Activated naive CD4-positive, alpha-beta T cell treated with anti-CD3 and anti-CD28 coated beads, Interleukin-2, amount 50 U/mL, for 72 hours (primary cell): ENCODE measurements at regions not wholly inside any gene's neighbourhood (a gene's known extent, or its start where the extent isn't known, plus 50 kb on each side); places are given as distances from the start of the nearest gene placed in this dataset.
"Not testable (repeated sequence)": the region's sequence is repeated elsewhere in the genome, so short reads cannot be mapped to it uniquely, and the experiment has no call there.

ENCODE experiments used
- ATAC-seq, 2 donors: fragments of 150-1000 bp; cut with Tn5 transposase; 2 replicates each; pipeline ENCODE4 v1.10.0; 2021; ENCODE audit warnings: mild to moderate bottlenecking in 2 of 2, moderate library complexity in 2 of 2
- DNase-seq, 2 donors: peaks; one replicate each; pipeline ENCODE4 v3.0.0; 2021 to 2022; ENCODE audit warnings: low spot score in 2 of 2
- H3K27ac Mint-ChIP-seq, 2 donors: one replicate each; pipeline ENCODE4 v1.8.0; 2022; ENCODE audit warnings: mild to moderate bottlenecking in 2 of 2, mixed read lengths in 2 of 2
- H3K36me3 Mint-ChIP-seq, 2 donors: one replicate each; pipeline ENCODE4 v1.8.0; 2022; ENCODE audit warnings: mixed read lengths in 2 of 2
- H3K9me3 Mint-ChIP-seq, 2 donors: one replicate each; pipeline ENCODE4 v1.8.0; 2022; ENCODE audit warnings: mixed read lengths in 2 of 2

DNA sequence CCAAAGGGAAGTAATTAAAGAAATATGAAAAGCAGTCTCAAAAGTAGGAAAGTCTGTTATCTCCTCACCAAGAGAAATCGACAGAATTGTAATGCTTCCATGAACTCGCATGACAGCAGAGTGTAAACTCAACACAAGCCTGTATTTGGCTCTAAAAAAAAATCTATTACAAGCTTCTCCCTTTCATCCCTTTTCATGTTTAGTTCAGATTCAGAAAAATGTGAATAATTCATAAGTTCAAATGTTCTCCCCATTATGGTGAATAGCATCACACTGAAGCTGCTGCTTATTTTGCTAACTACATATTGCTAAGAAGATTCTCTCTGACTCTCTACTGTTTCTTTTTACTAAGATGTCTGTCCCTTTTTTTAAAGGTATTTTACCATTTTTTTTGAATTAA lies 910.3 kb upstream of the MBL2 start:
- H3K9me3 Mint-ChIP-seq, result peaks cover 10 to 13% of the 10 kb centered on the region in 2 donors
- H3K27ac Mint-ChIP-seq, result no peak overlapping the region
- DNase-seq (no peak), ATAC-seq (no peak)
- no peaks in the 10 kb centered on the region for H3K36me3 Mint-ChIP-seq

DNA sequence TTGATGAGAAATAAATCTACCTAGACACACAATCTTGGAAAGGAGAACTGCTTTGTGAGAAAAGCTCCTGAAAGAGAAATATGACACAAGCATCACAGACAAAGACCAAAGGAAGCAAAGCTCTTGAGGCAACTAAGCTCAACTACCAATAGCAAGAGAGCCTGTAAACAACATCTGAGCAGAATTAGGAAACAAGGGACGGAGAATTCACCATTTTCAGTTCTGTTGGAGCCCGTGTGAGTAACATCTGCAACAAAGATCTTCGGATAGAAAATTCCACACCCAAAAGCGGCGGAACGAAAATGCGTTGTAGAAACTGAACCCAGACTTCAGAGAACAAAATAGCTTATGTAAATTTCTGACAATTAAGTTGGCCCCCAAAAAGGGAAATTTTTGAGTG lies 909.9 kb upstream of the MBL2 start:
- no peak overlapping the region for H3K27ac Mint-ChIP-seq
- ATAC-seq (no peak), DNase-seq (no peak)
- H3K9me3 Mint-ChIP-seq, result peaks cover 10 to 13% of the 10 kb centered on the region in 2 donors
- no peaks in the 10 kb centered on the region for H3K36me3 Mint-ChIP-seq

DNA sequence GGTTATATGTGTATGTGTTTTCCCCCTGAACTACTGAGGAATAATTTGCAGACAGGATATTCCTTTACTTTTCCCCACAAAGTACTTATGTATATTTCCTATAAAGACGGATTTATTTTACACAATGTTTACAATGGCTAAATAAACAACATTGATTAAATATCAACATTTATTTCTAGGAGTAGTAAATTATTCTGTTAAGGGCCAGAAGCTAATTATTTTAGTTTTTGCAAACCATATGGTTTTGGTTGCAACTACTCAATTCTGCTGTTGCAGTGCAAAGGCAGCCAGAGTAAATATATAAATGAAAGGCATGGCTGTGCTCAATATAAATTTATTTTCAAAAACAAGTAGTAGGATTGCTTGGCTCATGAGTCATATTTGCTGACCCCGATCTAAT lies 907.1 kb upstream of the MBL2 start:
- DNase-seq, result no peak
- peak overlapping the region in 1 of 2 donors; percentile 84 for H3K27ac Mint-ChIP-seq
- H3K36me3 Mint-ChIP-seq, result no peaks in the 10 kb centered on the region
- no peak for ATAC-seq
- peaks cover 6 to 14% of the 10 kb centered on the region in 2 donors for H3K9me3 Mint-ChIP-seq

DNA sequence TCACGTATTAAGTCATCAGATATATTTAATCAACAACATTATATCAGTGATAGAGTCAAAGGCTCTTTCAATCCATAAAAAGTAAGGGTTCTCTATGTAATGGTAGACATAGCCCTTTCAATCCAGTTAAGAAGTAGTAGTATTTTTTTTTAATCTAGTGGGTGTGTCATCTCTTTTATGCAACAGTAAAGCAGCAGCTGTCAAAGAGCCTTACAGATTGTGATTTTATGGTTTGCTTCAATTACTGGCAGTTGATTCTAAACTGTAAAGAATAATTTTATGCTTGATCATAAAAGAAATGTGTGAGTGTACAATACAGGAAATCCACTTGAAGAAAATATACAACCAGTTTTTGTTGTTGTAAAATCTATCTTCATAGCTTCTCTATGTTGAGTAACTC lies 902.6 kb upstream of the MBL2 start:
- Mint-ChIP-seq H3K36me3 (no peaks in the 10 kb centered on the region), H3K27ac (no peak overlapping the region), H3K9me3 (peaks cover 0 to 9% of the 10 kb centered on the region in 2 donors)
- no peak for DNase-seq
- ATAC-seq, result no peak

DNA sequence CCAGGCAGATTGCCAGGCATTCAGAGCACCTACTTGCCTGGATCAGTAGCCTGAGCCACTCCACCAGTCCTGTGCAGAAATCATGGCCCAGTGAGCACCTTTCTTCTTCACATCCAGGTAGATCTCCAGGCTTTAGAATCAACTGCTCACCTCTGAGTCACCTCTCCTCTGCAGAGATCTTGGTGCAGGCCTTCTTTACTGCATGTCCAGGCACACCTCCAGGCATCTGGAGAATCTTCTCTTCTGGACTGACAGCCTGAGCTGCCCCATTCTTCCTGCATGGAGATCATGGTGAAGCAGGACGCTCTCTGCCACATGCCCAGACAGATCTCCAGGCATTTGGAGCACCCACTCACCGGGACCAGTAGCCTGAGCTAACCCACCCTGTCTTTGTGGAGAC lies 894.5 kb upstream of the MBL2 start:
- H3K27ac Mint-ChIP-seq, result no peak overlapping the region
- ATAC-seq (no peak), DNase-seq (no peak)
- H3K36me3 Mint-ChIP-seq, result peaks cover 5 to 10% of the 10 kb centered on the region in 2 donors
- peaks cover 11 to 16% of the 10 kb centered on the region in 2 donors for H3K9me3 Mint-ChIP-seq

DNA sequence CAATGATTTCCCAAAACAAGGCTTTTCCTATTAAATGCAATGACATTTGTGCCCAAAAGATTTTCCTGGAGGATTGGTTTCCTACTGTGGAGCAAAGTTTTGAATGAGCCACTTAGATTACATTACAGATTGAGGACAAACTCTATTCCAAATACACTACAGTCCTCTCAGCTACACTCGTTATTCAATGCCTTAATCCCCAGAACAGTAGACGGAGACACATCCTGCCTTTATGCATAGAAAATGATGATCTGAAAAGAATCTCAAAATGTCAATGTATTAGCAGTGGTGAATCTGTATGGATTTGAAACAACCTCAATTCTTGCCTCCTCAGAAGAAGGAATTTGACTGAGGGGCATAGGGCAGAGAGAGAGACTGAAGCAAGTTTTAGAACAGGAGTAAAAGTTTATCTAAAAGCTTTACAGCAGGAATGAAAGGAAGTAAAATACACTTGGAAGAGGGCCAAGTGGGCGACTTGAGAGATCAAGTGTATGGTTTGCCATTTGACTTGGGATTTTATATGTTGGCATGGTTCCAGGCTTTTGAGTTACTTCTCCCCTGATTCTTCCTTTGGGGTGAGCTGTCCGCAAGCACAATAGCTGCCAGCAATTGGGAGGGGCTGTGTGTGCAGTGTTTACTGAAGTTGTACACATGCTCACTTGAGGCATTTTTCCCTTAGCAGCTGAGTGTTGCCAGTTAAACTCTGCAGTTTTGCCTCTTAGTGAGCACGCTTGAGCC lies 891.9 kb upstream of the MBL2 start:
- ATAC-seq (no peak), DNase-seq (no peak)
- H3K36me3 Mint-ChIP-seq, result peaks cover 5 to 10% of the 10 kb centered on the region in 2 donors
- H3K27ac Mint-ChIP-seq, result no peak overlapping the region
- H3K9me3 Mint-ChIP-seq, result peaks cover 14 to 23% of the 10 kb centered on the region in 2 donors

DNA sequence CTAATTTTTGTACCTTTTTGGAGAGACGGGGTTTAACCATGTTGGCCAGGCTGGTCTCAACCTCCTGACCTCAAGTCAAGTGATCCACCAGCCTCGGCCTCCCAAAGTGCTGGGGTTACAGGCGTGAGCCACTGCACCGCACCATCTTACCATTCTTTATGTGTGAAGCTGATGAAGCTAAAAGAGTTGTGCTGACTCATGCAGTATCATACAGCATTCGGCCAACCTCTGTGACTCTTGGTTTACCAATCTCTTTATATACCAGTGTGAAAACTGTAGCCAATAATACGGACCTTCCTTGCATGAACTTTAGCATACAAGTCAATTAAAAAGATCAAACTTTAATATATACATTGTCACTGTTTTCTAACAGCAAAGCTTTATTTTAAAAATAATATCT lies 878.2 kb upstream of the MBL2 start:
- ATAC-seq, result no peak
- H3K36me3 Mint-ChIP-seq, result no peaks in the 10 kb centered on the region
- DNase-seq, result no peak

DNA sequence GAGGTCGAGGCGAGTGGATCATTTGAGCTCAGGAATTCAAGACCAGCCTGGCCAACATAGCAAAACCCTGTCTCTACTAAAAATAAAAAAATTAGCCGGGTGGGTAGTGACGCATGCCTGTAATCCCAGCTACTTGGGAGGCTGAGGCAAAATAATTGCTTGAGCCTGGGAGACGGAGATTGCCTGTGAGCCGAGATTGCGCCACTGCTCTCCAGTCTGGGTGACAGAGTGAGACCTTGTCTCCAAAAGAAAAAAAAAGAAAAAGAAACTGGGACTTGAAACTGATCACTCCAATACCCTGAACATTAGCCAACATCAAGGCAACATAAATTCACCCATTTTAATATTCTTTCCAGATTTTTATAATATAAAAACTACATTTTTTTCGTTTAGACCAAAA lies 874.6 kb upstream of the MBL2 start:
- DNase-seq, H3K9me3 Mint-ChIP-seq, ATAC-seq, H3K27ac Mint-ChIP-seq, H3K36me3 Mint-ChIP-seq: not testable (repeated sequence)

More for the DNA sequence above, 878.2 kb upstream of the MBL2 start:
- Mint-ChIP-seq H3K27ac (no peak overlapping the region), H3K9me3 (peaks cover 4 to 5% of the 10 kb centered on the region in 2 donors)

DNA sequence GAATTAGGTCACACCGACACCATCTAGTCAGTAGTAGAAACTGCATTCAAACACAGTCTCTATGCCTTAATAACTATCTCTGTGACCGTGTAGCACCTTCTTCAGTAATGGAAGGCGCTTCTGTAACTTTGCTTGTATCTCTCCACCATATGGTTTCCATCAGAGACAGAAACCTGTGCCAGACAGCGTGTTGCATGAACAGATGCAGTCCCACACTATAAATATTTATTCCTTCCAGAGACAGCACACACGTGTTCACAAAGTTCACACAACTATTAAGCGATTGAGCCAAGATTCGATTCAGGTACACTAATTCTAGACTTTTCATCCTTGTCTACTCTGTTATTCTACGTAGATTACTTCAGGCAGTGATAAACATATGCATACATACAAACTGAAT lies 873.9 kb upstream of the MBL2 start:
- ATAC-seq (no peak), DNase-seq (no peak)
- Mint-ChIP-seq H3K9me3 (peaks cover 4 to 5% of the 10 kb centered on the region in 2 donors), H3K27ac (no peak overlapping the region), H3K36me3 (no peaks in the 10 kb centered on the region)

DNA sequence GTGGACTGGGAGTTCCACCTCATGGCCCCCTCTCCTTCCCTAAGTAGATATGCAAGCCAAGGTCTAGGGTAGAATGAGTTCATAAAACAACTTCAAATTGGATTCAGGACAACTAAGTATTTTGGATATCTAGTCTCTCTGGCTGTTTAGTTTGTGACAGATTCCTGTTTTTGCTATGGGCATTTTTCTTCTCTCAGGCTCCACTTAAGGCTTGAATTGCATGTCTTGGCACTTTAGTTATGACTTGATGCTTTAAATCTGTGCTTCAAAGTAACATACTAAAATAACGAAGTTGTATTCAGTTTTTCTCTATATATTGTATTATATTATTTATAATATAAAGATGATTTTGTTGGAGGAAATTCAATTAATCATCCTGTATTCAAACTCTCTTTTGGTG lies 873.4 kb upstream of the MBL2 start:
- DNase-seq (no peak), ATAC-seq (no peak)
- Mint-ChIP-seq H3K9me3 (peaks cover 4 to 5% of the 10 kb centered on the region in 2 donors), H3K36me3 (no peaks in the 10 kb centered on the region), H3K27ac (no peak overlapping the region)

DNA sequence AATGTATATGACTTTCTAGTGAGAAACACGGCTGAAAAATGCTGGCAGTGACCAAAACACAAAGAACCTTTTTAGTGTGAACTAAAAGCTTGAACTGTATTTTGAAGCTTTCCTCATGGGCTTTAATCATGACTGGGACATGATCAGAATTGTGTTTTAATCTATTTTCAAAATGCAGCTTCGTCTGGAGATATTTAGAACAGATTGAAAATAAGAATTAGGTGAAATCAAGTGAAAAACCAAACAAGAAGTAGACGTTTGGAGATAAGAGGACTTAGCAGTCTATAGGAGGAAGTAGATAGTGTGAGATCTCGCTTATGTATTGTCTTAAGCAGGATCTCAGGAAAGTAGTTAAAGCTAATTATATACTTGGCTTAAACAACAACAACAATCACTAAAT lies 865.4 kb upstream of the MBL2 start:
- no peak overlapping the region for H3K27ac Mint-ChIP-seq
- H3K36me3 Mint-ChIP-seq, result no peaks in the 10 kb centered on the region
- ATAC-seq (no peak), DNase-seq (no peak)
- peaks cover 7 to 9% of the 10 kb centered on the region in 2 donors for H3K9me3 Mint-ChIP-seq

DNA sequence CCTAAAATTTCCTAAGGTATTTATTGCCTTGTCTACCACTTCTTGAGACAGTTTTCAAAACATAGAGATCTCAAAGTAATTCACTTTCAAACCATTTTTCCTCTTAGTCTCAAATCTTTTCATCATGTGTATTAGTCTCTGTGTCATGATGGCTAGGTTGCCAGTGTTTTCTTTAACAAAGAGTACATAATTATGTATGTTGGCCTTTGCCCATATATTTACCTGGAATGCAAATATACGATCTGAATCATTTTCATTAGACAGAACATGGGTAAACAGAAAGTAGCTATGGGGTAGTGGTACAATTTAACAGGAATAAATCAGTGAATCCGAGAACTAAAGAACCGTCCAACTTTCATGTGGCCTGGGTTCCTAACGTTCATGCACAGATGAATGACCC lies 852.1 kb upstream of the MBL2 start:
- peaks cover 20 to 24% of the 10 kb centered on the region in 2 donors for H3K9me3 Mint-ChIP-seq
- no peak for ATAC-seq
- DNase-seq, result no peak
- no peak overlapping the region for H3K27ac Mint-ChIP-seq
- no peaks in the 10 kb centered on the region for H3K36me3 Mint-ChIP-seq

DNA sequence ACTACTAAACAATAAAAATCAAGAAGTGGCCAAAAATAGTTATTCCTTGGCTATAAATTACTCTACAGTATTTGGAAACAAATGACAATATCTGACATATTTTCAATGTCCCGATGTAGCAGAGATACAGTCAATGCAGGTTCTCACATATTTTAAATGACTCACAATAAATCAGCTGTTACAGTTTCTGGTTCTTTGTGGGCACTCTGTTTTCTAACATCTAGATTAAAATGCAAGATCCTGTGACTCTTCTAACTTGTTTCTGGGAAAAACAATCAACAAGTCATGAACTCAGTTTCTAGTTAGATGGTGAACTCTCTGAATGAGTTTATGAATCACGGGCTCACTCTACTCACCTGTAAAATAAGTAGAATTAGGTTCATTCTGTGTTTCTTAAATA lies 849.6 kb upstream of the MBL2 start:
- Mint-ChIP-seq H3K9me3 (peaks cover 7% of the 10 kb centered on the region in 2 donors), H3K27ac (no peak overlapping the region), H3K36me3 (no peaks in the 10 kb centered on the region)
- ATAC-seq (no peak), DNase-seq (no peak)

DNA sequence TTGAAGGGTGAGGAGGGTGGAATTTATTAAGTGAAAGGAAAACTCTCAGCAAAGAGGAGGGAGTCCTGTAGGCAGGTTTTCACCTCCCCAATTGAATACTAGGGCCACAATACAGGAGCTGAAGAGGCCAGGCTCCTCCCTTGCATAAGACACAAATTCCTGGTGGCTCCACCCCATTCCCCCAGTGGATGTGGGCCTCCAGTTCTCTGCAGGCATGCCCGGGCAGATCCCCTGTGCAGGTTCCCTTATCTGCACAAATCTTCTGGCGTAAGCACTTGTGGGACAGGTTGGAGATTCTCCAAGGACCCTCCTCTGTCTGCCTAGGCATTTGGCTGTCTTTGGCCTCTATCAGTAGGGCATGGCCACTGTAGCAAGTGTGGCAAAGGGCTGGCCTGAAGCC lies 847.1 kb upstream of the MBL2 start:
- DNase-seq, result no peak
- H3K36me3 Mint-ChIP-seq, result no peaks in the 10 kb centered on the region
- ATAC-seq, result no peak
- H3K27ac Mint-ChIP-seq, result peak overlapping the region in 1 of 2 donors; percentile 26
- peaks cover 4 to 5% of the 10 kb centered on the region in 2 donors for H3K9me3 Mint-ChIP-seq

DNA sequence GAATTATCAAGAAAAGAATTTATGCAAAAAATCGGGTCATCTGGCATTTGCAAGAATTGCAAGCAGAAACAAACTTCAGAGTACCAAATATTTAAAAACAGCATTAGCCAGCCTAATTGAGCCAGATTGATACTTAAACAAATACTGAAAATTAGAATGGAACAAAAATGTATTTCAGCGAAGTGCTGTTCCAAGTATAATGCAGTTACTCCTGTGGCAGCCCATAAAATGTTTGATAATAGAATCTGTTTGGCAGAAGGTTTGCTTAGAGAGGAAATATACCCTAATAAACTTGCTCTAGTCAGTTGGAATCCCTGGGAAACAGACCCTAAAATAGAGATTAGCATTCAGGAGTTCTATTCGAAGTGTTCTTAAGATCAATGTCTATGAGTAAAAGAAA lies 835.1 kb upstream of the MBL2 start:
- Mint-ChIP-seq H3K27ac (no peak overlapping the region), H3K36me3 (no peaks in the 10 kb centered on the region), H3K9me3 (peaks cover 7 to 11% of the 10 kb centered on the region in 2 donors)
- ATAC-seq, result no peak
- DNase-seq, result no peak

DNA sequence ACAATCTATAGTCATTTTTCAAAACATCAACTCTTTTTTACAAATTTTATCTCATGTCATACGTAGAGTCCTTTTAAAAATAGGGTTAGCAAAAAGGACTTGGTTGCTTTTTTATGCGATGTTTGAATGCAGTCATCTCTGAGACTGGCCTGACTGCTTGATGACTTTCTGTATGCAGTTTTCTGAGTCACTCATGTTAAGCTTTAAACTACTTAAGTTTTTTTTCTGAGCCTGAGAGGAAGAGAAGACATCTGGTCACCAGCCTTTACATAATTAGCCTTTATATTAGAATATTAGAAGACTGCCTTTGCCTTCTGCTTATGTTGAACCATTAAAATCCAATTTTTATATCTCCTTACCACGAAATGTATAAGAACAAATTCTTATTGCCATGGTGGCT lies 834.4 kb upstream of the MBL2 start:
- Mint-ChIP-seq H3K9me3 (peaks cover 7 to 11% of the 10 kb centered on the region in 2 donors), H3K27ac (no peak overlapping the region), H3K36me3 (no peaks in the 10 kb centered on the region)
- ATAC-seq (no peak), DNase-seq (no peak)

DNA sequence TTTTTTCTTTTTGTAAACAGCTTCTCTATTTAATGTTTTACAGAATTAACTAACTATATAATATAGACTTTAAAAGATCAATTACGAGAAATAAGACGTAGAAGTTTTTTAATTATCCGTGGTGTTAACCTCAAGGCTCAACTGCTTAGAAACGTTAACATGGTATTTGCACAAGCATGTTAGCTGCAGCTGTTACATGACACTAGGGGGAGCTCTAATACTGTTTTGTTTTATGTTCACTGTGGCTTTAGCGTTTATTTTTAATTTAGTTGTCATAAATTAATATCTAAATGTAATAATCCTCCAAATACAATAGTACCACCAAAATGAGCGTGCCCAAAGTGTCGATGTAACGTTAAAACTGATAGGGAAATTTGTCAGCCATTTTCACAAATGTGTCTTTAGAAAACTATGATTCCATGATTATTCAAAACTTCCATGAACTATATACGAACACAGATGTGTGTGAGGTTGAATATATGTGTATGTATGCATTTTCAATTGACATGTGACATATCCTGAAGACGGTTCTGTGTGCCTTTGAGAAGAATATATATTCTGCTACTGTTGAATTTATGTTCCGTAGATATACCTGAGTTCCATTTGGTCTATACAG lies 828.8 kb upstream of the MBL2 start:
- ATAC-seq (no peak), DNase-seq (no peak)
- peaks cover 8 to 12% of the 10 kb centered on the region in 2 donors for H3K9me3 Mint-ChIP-seq

DNA sequence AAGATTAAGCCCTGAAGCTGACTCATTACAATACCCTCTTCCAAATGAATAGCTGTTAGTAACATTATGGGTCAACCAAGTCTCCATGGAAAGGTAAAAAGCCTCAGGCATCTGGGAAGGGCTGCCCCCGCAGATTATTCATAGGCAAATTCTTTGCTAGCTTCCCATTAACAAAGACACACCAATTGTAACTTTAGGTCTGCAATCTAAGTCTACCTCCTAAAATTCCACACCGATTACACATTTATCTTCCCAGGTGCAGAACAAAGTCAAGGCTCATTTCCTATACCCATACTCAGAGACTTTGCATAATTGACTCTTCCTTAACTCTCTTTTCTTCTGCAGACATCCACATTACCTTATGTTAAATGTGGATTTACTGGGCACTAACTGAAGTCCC lies 826.3 kb upstream of the MBL2 start:
- no peak for DNase-seq
- Mint-ChIP-seq H3K36me3 (no peaks in the 10 kb centered on the region), H3K9me3 (peaks cover 7 to 11% of the 10 kb centered on the region in 2 donors), H3K27ac (no peak overlapping the region)
- no peak for ATAC-seq

More for the DNA sequence above, 828.8 kb upstream of the MBL2 start:
- Mint-ChIP-seq H3K36me3 (no peaks in the 10 kb centered on the region), H3K27ac (no peak overlapping the region)
